Naive thymus-derived CD4-positive, alpha-beta T cell (primary cell): ENCODE measurements at regions not wholly inside any gene's neighbourhood (a gene's known extent, or its start where the extent isn't known, plus 50 kb on each side); places are given as distances from the start of the nearest gene placed in this dataset.

Experiments used
- ATAC-seq: fragments of 150-1000 bp; cut with Tn5 transposase; 2 replicates; pipeline ENCODE4 v1.10.0; 2021; ENCODE audit warnings: mild to moderate bottlenecking, moderate library complexity
- CTCF ChIA-PET: fragments of 350-600 bp; sonication (Branson Sonifier 250); formaldehyde crosslinking; loops from one replicate; lab custom pipeline; 2021; ENCODE audit warnings: antibody characterized with exemption; lab: Charles Lee
- POLR2A ChIA-PET: fragments of 350-600 bp; sonication (Branson Sonifier 250); formaldehyde crosslinking; loops from one replicate; lab custom pipeline; 2021; ENCODE audit warnings: antibody characterized with exemption, inconsistent platforms; lab: Charles Lee
- DNase-seq, 9 donors: peaks; one replicate each; pipeline versions ENCODE4 v3.0.0 to v3.0.0-alpha.2; 2020 to 2022; ENCODE audit warnings: mixed read lengths in 1 of 9
- H3K27ac ChIP-seq: one replicate; pipeline ENCODE4 v1.7.0; 2013; ENCODE audit warnings: mild to moderate bottlenecking, low read depth, low read length, moderate library complexity
- H3K27me3 ChIP-seq, 2 donors: one replicate each; pipeline ENCODE4 v1.7.0; 2013; ENCODE audit warnings: low read length in 2 of 2, mild to moderate bottlenecking in 2 of 2, moderate library complexity in 2 of 2; ENCODE audit not compliant: control insufficient read depth in 2 of 2, insufficient read depth in 2 of 2
- H3K36me3 ChIP-seq, 3 experiments: 1 replicate in 2 of 3; 2 replicates in 1 of 3; pipeline ENCODE4 v1.7.0; 2013; ENCODE audit warnings: low read length in 3 of 3, mild to moderate bottlenecking in 3 of 3, moderate library complexity in 1 of 3; ENCODE audit not compliant: insufficient read depth in 3 of 3, control insufficient read depth in 2 of 3
- H3K4me1 ChIP-seq, 2 donors: one replicate each; pipeline ENCODE4 v1.7.0; 2013; ENCODE audit warnings: low read length in 2 of 2, mild to moderate bottlenecking in 2 of 2, moderate library complexity in 1 of 2; ENCODE audit not compliant: control insufficient read depth in 2 of 2, insufficient read depth in 2 of 2
- H3K4me3 ChIP-seq: 2 replicates; pipeline ENCODE4 v1.7.0; 2013; ENCODE audit warnings: mild to moderate bottlenecking, low read length
- H3K9me3 ChIP-seq, 3 experiments: 1 replicate in 2 of 3; 2 replicates in 1 of 3; pipeline ENCODE4 v1.7.0; 2013; ENCODE audit warnings: low read length in 3 of 3; ENCODE audit not compliant: control insufficient read depth in 2 of 3
- H3K27ac Mint-ChIP-seq, 9 donors: one replicate each; pipeline ENCODE4 v1.8.0; 2020 to 2022; ENCODE audit warnings: mixed read lengths in 9 of 9, mild to moderate bottlenecking in 8 of 9, moderate library complexity in 5 of 9, inconsistent platforms in 2 of 9
- H3K27me3 Mint-ChIP-seq, 5 donors: one replicate each; pipeline ENCODE4 v1.8.0; 2021 to 2022; ENCODE audit warnings: mixed read lengths in 5 of 5, mild to moderate bottlenecking in 1 of 5
- H3K36me3 Mint-ChIP-seq, 5 donors: one replicate each; pipeline ENCODE4 v1.8.0; 2020 to 2022; ENCODE audit warnings: mixed read lengths in 5 of 5, mild to moderate bottlenecking in 3 of 5, inconsistent platforms in 1 of 5
- H3K4me1 Mint-ChIP-seq, 7 donors: one replicate each; pipeline ENCODE4 v1.8.0; 2020 to 2022; ENCODE audit warnings: mixed read lengths in 7 of 7, mild to moderate bottlenecking in 3 of 7, inconsistent platforms in 1 of 7
- H3K4me3 Mint-ChIP-seq, 10 donors: one replicate each; pipeline ENCODE4 v1.8.0; 2020 to 2022; ENCODE audit warnings: mild to moderate bottlenecking in 10 of 10, mixed read lengths in 10 of 10, moderate library complexity in 6 of 10, inconsistent platforms in 2 of 10
- H3K9me3 Mint-ChIP-seq, 11 donors: one replicate each; pipeline ENCODE4 v1.8.0; 2020 to 2022; ENCODE audit warnings: mixed read lengths in 11 of 11, mild to moderate bottlenecking in 4 of 11, inconsistent platforms in 1 of 11, moderate library complexity in 1 of 11
- intact Hi-C, 2 donors: fragments of 100-400 bp; cut with micrococcal nuclease; formaldehyde crosslinking; loops; one replicate each; pipeline ENCODE4 v1.15.1; 2023

DNA sequence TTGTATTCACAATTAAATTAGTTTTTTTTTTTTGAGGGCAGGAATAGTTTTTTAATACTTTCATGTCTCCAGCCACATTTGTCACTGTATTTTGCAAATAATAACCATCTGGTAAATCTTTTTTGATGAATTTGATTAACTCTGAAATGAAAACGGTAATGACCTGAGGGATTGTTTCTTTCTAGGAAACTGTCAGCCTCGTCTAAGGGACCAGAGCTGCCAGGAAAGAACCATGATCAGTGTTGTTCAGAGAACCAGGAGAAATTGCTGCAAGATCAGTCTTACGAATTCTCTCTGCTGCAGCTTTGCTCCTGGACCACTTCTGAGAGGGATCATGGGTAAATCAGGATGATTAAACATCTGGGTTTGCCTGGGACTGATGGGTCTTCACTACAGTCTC is 114.5 kb upstream of the TAF11L2 start:
- intact Hi-C loops: no loop called here
- no peak overlapping the region for H3K27ac Mint-ChIP-seq
- H3K4me3 ChIP-seq: no peak overlapping the region

DNA sequence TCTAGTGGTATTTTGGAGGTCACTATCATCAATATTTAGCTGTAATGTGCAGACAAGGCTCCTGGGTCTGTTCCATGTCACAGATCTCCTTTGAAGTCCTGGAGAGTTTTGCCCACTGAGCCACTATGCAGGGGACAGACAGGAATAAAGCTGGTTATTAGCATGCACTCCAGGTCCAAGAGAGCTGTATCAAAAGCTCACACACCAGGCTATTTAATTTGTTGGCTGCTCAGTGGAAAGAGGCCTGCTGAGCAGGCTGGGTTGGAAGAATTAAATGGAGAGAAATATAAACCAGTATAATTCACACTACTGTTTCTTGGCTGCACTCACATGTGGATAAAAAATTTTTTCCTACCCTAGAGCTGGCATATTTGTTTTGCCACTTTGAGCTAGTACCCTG is 113.8 kb upstream of the TAF11L2 start:
- intact Hi-C loops: no loop called here
- ATAC-seq (no peak), DNase-seq (no peak)
- no peaks in the 10 kb centered on the region for H3K27me3 ChIP-seq
- no peaks in the 10 kb centered on the region for H3K9me3 ChIP-seq
- ChIA-PET POLR2A (no interaction called here), CTCF (no interaction called here)
- peaks cover 0 to 15% (median 5%) of the 10 kb centered on the region in 11 donors for H3K9me3 Mint-ChIP-seq
- H3K27me3 Mint-ChIP-seq: no peaks in the 10 kb centered on the region
- no peak overlapping the region for H3K27ac Mint-ChIP-seq
- H3K36me3 ChIP-seq: no peaks in the 10 kb centered on the region
- H3K4me1 Mint-ChIP-seq: no peaks in the 10 kb centered on the region
- no peak overlapping the region for H3K4me3 ChIP-seq
- no peaks in the 10 kb centered on the region for H3K36me3 Mint-ChIP-seq
- no peaks in the 10 kb centered on the region for H3K4me1 ChIP-seq
- H3K27ac ChIP-seq: no peak overlapping the region
- H3K4me3 Mint-ChIP-seq: no peak overlapping the region

More for the DNA sequence above, 114.5 kb upstream of the TAF11L2 start:
- DNase-seq (no peak), ATAC-seq (no peak)
- Histone ChIP-seq H3K27ac (no peak overlapping the region), H3K36me3 (no peaks in the 10 kb centered on the region), H3K4me1 (no peaks in the 10 kb centered on the region), H3K27me3 (no peaks in the 10 kb centered on the region), H3K9me3 (no peaks in the 10 kb centered on the region)
- peaks cover 0 to 14% (median 4%) of the 10 kb centered on the region in 11 donors for H3K9me3 Mint-ChIP-seq
- H3K4me3 Mint-ChIP-seq: no peak overlapping the region
- ChIA-PET POLR2A (no interaction called here), CTCF (no interaction called here)
- H3K27me3 Mint-ChIP-seq: no peaks in the 10 kb centered on the region
- H3K36me3 Mint-ChIP-seq: no peaks in the 10 kb centered on the region
- H3K4me1 Mint-ChIP-seq: no peaks in the 10 kb centered on the region

DNA sequence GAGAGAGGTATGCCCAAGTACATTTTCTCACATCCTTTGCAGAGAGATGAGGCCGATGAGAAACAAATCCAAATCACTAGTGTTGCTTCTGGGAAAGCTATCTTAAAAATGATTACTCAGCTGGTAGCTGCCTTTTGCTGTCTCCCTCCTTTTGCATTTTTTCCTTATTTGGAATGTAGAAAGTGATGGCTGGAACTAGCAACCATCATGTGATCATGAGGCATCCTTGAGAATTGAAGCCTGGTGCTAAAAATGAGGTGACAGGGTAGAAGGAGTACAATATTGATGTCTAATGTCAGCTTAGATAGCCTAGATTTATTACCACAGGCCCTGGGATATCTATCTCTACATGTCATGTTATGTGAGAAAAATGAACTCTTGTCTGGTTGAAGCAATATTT is 109.3 kb upstream of the TAF11L2 start:
- no peaks in the 10 kb centered on the region for H3K4me1 Mint-ChIP-seq
- H3K27me3 ChIP-seq: no peaks in the 10 kb centered on the region
- H3K27ac Mint-ChIP-seq: no peak overlapping the region
- no peaks in the 10 kb centered on the region for H3K4me1 ChIP-seq
- ATAC-seq (no peak), DNase-seq (no peak)
- H3K4me3 Mint-ChIP-seq: no peak overlapping the region
- H3K9me3 ChIP-seq: no peaks in the 10 kb centered on the region
- H3K36me3 ChIP-seq: no peaks in the 10 kb centered on the region
- no peak overlapping the region for H3K4me3 ChIP-seq
- no peaks in the 10 kb centered on the region for H3K27me3 Mint-ChIP-seq
- intact Hi-C loops: no loop called here
- H3K36me3 Mint-ChIP-seq: no peaks in the 10 kb centered on the region
- H3K27ac ChIP-seq: no peak overlapping the region
- H3K9me3 Mint-ChIP-seq: peaks cover 0 to 17% (median 6%) of the 10 kb centered on the region in 11 donors
- ChIA-PET CTCF (no interaction called here), POLR2A (no interaction called here)

DNA sequence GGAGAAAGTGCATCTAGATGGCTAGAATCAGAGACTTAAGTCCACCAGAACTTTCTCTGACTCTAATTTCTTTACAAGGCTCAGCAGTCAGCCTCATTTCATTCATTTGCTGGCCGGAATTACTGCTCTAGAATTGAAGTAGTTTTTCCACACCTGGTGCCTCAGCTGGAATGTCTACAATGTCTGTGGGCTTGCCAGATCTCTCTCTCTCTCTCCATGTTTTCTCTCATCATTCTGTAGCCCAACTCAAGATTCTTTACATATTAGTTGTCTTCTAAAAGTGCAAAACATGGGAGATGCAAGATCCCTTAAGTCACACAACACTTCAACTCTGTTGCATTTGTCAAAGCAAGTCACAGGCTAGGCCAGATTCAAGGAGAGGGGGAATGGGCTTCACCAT is 103.9 kb upstream of the TAF11L2 start:
- POLR2A ChIA-PET: no interaction called here
- H3K36me3 Mint-ChIP-seq: peaks cover 0 to 3% (median 0%) of the 10 kb centered on the region in 5 donors
- intact Hi-C loops: no loop called here
- no peak for DNase-seq
- H3K4me1 Mint-ChIP-seq: peaks cover 0 to 1% (median 0%) of the 10 kb centered on the region in 7 donors
- Histone ChIP-seq H3K36me3 (no peaks in the 10 kb centered on the region), H3K9me3 (no peaks in the 10 kb centered on the region), H3K4me1 (no peaks in the 10 kb centered on the region), H3K4me3 (no peak overlapping the region), H3K27ac (no peak overlapping the region), H3K27me3 (no peaks in the 10 kb centered on the region)
- peaks cover 2 to 18% (median 9%) of the 10 kb centered on the region in 11 donors for H3K9me3 Mint-ChIP-seq
- no peak for ATAC-seq
- H3K4me3 Mint-ChIP-seq: no peak overlapping the region
- H3K27ac Mint-ChIP-seq: no peak overlapping the region
- CTCF ChIA-PET: no interaction called here
- no peaks in the 10 kb centered on the region for H3K27me3 Mint-ChIP-seq

DNA sequence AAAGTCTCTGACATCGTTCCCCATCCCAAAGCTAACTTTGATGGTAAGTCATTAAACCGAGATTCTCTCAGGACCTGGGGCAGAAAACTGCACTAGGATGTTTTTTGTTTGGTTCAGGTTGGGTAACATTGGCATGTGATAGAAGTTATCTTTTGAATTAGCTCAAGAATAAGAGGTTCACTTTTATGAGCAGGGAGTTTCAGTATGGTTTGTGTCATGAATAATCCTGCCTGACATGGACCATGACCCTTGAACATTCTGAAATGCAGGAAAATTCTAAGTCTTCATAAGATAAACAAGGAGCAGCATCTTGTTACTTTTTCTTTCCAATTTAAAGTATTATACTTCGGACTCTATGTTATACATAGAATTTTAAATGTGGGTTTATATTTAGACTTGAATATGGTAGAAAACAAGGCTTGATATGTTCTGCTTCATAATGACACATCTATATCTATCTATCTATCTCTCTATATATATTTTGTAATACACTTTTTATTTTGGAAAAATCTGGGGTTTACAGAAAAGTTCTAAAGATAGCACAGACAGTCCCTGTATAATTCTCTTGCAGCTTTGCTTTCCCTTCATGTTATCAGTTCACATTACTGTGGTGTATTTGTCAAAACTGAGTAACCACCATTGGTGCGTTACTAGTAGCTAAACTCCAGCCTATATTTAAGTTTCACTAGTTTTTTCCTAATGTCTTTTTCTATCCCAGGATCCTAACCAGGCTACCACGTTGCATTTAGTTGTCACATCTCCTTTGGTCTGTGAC is 102.7 kb upstream of the TAF11L2 start:
- no peaks in the 10 kb centered on the region for H3K4me1 ChIP-seq
- Mint-ChIP-seq H3K27me3 (no peaks in the 10 kb centered on the region), H3K4me1 (peaks cover 0 to 1% (median 0%) of the 10 kb centered on the region in 7 donors), H3K27ac (no peak overlapping the region), H3K9me3 (peaks cover 2 to 18% (median 9%) of the 10 kb centered on the region in 11 donors), H3K36me3 (peaks cover 0 to 3% (median 0%) of the 10 kb centered on the region in 5 donors), H3K4me3 (no peak overlapping the region)
- ATAC-seq: no peak
- H3K27me3 ChIP-seq: no peaks in the 10 kb centered on the region
- POLR2A ChIA-PET: no interaction called here
- no peak overlapping the region for H3K27ac ChIP-seq
- H3K36me3 ChIP-seq: no peaks in the 10 kb centered on the region
- no peak overlapping the region for H3K4me3 ChIP-seq
- CTCF ChIA-PET: no interaction called here
- intact Hi-C loops: no loop called here
- DNase-seq: no peak
- no peaks in the 10 kb centered on the region for H3K9me3 ChIP-seq

DNA sequence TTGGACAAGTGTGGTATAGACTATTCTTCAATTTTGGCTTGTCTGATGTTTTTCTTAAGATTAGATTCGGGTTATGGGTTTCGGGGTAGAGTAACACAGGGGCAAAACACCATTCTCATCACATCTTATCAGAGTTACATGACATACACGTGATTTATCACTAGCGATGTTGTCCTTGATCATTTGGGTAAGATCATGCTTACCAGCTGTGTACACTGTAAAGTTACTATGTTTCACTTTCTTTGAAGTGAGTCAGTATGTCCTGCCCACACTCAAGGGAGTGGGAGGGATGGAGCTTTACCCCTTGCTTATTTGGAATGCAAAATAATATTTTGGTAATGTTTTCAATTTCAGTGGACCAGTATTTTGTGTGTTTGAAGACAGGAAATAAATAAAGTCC is 101.8 kb upstream of the TAF11L2 start:
- ATAC-seq (no peak), DNase-seq (no peak)
- no peaks in the 10 kb centered on the region for H3K4me1 ChIP-seq
- H3K36me3 ChIP-seq: no peaks in the 10 kb centered on the region
- Mint-ChIP-seq H3K4me3 (no peak overlapping the region), H3K36me3 (peaks cover 0 to 3% (median 0%) of the 10 kb centered on the region in 5 donors), H3K27ac (no peak overlapping the region), H3K4me1 (peaks cover 0 to 3% (median 0%) of the 10 kb centered on the region in 7 donors), H3K9me3 (peaks cover 0 to 21% (median 7%) of the 10 kb centered on the region in 11 donors), H3K27me3 (peaks cover 0 to 5% (median 0%) of the 10 kb centered on the region in 5 donors)
- H3K9me3 ChIP-seq: no peaks in the 10 kb centered on the region
- intact Hi-C loops: no loop called here
- ChIA-PET POLR2A (no interaction called here), CTCF (no interaction called here)
- H3K4me3 ChIP-seq: no peak overlapping the region
- no peak overlapping the region for H3K27ac ChIP-seq
- no peaks in the 10 kb centered on the region for H3K27me3 ChIP-seq

DNA sequence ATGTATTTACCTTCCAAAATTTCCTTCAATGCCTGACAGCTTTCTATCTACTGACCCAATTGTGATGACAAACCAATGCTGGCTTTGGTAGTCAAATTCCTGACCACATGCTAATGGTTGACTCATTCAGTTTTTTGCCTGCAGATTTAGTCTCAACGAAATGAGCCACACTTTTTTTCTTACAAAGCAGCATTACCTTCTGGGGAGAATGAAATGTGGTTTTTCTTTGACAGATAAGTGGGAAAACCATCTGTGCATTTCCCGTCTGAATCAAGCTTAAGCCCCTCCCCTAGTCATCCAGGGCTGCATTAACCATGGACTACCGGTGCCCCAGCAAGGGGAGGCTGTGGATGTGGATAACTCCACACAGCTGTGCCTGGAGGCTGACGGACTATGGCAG is 99.6 kb upstream of the TAF11L2 start:
- ATAC-seq (peak; percentile 32), DNase-seq (no peak)
- peaks cover 0 to 3% (median 0%) of the 10 kb centered on the region in 7 donors for H3K4me1 Mint-ChIP-seq
- intact Hi-C loops: no loop called here
- Histone ChIP-seq H3K4me3 (no peak overlapping the region), H3K27ac (no peak overlapping the region), H3K9me3 (no peaks in the 10 kb centered on the region), H3K4me1 (no peaks in the 10 kb centered on the region), H3K27me3 (no peaks in the 10 kb centered on the region), H3K36me3 (no peaks in the 10 kb centered on the region)
- ChIA-PET POLR2A (no interaction called here), CTCF (no interaction called here)
- H3K4me3 Mint-ChIP-seq: no peak overlapping the region
- H3K36me3 Mint-ChIP-seq: peaks cover 0 to 3% (median 0%) of the 10 kb centered on the region in 5 donors
- no peak overlapping the region for H3K27ac Mint-ChIP-seq
- peaks cover 0 to 21% (median 7%) of the 10 kb centered on the region in 11 donors for H3K9me3 Mint-ChIP-seq
- H3K27me3 Mint-ChIP-seq: peaks cover 0 to 5% (median 0%) of the 10 kb centered on the region in 5 donors
